ENCODE measurements at regions not wholly inside any gene's neighbourhood (a gene's known extent, or its start where the extent isn't known, plus 50 kb on each side); places are given as distances from the start of the nearest gene placed in this dataset.

DNA sequence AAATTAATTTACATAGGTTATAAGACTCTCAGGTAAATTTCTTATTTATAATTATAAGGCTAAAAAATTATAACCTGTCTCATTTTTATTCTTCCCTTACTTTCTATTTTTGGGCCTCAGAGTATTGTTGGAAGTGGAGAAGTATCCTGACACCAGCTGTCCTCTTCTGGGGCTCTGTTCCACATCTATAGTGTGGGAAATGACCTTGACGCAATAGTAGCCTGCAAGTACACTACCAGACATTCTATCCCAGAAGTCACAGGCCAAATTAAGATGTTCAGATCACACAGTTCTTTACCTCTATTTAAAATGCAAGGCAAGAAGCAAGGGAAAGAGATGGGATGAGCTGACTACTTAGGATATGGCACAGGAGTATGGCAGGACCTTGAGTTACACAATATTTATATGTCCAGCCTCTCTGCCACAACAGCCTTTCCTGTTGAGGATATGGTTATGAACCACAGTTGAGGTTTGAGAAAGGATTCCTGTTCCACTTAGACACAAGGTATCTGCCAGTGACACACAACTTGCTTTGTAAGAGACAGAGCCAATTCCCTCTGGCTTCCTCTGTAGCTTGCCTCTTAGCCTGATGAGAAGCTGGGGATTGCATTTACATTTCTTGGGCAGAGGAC lies 158.0 kb upstream of the IL12A start:
- DNase-seq, result no peak

GRCh38 chr3:159831466-159831865 lies 157.2 kb upstream of the IL12A start:
- no peak for DNase-seq

GRCh38 chr3:159832024-159832423 lies 156.6 kb upstream of the IL12A start:
- no peak for DNase-seq

DNA sequence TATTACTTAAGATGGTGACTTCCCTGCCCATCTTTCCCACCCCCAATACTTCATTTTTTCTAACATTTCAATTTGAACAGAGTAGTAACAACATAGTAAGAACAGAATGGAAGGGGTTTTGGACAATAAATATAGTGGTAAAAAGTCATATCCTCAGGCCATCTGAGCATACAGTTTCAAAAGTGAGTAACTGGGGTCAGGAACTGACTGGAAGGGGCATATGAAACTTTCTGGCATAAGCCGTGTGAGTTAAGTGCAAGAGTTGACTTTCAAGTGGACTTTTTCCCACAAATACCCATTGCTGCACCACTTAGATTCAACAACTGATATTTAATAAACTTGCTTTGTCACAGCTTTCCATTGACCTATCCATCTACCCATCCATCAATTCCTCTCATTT lies 153.5 kb upstream of the IL12A start:
- no peak for DNase-seq

GRCh38 chr3:159837725-159838124 lies 150.9 kb upstream of the IL12A start:
- DNase-seq, result no peak

DNA sequence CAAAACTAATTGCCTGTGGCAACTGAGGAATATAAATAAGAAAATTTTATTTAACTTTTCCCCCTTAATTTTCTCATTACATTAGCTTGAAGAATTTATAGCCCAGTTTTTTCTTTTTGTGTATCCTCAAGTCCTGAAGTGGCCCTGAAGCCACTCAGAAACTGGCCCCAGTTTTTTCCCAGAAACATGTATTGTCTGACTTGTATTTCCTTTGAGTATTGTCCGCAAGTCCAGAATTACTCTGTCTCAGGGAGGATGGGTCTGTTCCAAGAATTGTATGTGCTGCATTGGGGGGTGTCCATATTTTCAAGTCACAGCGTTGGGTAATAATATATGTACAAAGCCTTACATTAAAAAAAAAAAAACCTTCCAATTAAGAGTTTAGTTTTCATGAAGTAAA lies 149.7 kb upstream of the IL12A start:
- DNase-seq, result no peak

GRCh38 chr3:159839561-159840379 lies 148.9 kb upstream of the IL12A start, which contains the start of gene SCHIP1:
TSS of gene SCHIP1 (plus strand) at chr3:159839861.
- DNase-seq, result peak; percentile 94

DNA sequence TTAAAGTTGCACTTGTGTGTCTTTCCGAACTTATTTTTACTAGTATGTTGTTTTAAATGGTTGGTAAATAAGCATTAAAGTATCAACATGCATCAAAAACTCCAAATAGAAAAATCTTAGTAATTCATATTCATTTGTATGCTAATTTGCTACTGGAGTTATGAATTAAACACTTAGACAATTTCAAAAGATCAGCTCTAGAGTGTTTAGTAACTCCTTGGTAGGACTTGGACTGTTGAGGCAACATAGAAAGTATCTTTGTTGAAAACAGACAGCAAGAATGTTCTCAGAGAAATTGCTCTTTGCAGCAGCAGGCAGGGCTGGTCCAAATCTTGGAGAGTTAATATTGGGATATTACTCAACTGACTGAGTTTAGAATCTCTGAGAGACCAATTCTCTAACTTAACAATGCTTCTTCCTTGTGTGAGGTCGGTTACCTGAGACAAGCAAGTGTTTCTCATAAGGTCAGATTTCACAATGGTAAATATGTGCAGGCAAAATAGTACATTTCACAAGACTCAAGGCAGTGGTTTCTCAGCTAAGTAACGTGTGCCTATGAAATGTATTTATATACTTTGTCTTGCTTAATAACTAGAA lies 147.8 kb upstream of the IL12A start:
- DNase-seq, result no peak

DNA sequence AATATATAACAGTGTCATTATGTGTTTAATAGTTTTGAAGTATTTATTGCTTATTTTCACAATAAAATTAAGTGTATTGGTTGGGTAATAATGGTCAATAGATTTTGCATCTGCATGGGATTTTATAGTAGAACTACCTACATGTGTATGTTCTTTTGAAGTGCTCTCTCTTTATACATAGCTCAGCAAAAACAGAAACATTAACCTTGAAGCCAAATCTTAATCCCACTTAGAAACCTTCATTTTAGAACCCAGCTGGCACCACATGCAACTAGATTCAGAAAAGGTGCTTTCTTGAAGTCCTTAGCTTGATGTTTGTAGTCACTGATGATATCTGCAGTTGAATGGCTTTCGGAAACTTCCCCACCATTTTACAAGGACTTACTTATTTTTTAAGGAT lies 146.9 kb upstream of the IL12A start:
- DNase-seq, result no peak

DNA sequence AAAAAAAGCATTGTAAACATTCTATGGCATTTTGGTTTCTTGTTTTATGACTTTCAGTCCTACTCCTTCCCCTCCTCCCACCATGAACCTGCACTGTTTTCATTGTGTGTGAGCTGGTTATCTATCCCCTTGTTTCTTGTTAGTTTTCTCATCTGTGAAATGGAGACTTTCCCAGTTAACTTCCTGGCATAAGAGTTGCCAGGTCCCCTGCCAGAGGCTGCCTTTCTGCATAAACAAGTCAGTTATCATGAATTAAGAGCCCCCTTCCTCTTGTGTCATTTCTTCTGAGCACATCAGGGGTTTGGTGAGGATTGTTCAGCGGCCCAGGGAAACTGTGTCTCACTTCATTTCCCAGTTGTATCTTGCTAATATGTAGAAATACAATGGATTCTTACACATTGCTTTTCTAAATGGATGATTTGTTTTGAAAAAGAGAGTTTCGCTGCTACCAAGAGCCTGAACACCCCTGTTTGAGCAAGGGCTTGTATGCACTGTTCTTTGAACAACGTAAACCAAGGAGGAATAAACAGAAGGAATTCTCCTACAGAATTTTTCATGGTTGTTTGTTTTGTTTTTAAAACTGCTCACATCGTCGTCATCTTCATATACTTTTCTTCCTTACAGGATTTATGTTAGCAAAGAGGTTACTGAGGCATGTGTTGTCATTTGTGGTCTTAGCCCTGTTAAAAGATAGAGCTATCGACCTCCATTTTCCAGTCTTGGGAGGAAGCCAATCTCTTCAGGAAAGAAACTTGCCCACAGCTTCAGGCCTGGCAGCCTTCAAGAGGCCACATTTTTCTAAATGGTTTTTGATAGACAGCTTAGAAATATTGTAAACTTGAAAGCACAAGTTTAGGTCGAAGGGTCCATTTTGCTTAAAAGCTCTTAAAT lies 144.6 kb upstream of the IL12A start:
- DNase-seq, result no peak

DNA sequence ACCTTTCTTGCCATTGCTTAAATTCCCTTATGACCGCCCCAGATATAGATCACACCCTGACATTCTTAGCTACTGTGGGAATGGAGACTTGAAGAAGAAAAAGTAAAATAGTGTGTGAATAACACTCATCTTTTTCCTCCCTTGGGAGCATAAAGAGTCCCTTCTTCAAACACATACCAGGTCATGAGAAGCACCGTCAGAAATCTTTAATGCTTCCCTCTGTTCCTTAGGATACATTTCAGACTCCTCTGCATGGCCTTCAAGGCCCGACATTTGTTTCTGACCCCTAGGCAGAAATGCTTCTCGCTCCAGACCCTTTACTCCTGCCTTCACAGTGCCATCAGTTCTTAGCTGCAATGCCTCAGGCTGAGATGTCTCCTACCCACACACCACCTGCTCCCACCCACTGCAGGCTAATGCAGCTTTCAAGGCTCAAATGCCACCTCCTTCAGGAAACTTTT lies 143.8 kb upstream of the IL12A start:
- no peak for DNase-seq

DNA sequence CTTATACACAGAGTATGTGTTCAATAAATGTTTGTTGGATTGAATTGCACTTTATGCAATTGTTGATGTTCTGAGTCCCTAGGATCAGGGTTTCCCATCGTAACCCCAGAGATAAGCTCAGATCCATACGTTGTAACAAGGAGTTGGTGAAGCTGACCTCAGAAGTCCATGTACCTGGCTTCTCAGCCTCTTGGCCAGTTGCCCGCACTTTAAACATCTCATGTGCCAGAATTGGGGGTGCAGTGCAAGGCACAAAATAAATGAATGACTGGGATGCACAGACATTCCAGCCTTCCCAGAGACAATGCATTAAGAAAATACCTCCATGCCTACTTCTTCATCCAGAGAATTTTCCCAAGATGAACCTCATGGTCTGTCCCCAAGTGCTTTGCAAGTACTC lies 142.9 kb upstream of the IL12A start:
- no peak for DNase-seq

DNA sequence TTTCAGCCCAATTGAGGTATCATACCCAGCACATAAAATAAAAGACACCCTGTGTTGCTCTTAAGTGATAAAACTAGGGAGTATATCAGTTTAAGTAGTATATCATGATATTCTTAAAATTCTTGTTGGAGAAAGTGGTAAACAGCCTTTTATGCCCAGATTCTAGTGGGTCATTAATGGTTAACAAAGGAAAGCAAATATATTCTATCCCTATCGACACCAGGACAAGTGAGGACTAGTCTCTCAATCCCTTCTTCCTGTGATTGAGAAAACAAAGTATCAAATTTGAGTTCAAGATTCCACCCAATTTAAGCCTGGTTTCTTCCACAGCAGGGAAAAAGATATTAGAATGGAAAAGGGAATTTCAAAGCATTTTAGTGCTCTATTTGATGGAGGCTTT lies 142.4 kb upstream of the IL12A start:
- DNase-seq, result no peak

GRCh38 chr3:159848348-159849118 lies 140.1 kb upstream of the IL12A start:
- DNase-seq, result peak; percentile 31

DNA sequence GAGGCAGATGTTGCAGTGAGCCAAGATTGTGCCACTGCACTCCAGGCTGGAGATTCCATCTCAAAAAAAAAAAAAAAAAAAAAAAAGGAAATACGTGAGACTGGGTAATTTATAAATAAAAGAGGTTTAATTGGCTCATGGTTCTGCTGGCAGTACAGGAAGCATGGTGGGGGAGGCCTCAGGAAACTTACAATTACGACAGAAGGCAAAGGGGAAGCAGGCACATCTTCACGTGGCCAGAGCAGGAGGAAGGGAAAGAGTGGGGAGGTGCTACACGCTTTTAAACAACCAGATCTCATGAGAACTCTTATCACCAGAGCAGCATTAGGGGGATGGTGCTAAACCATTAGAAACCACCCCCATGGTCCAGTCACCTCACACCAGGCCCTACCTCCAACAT lies 138.2 kb upstream of the IL12A start:
- no peak for DNase-seq

- no peak for DNase-seq
These were observed 136.4 kb upstream of the IL12A start for GRCh38 chr3:159852266-159852665.

DNA sequence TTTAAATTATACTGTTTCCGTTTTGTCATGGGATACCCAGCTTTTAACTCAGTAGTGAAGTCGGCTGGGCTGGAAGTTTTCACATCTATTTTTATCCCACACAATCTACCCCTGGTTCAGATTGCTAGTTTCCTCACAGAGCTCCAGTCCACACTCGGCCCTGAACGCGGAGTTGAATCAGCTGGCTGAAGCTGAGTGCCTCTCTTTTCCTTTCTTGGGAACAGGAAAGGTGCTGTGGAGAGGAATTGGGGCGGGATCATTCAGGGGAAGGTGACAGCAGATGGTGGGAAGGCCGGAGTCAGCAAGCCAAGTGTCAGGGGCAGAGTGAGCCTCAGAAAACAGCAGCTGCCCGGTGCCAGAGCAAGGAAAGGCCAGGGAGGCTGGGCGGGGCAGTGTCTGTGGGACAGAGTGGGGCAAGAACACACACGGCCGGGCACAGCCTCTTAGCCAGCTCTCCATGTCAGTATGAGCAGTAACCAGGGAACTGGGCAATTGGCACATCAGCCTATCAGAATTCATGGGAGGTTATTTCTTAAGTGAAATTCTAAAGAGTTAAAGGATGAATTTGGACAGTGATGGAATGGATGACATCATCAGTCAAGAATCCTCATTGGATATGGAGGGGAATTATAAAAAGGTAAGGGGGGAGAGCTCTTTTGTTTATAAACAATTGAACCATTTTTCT lies 135.7 kb upstream of the IL12A start:
- DNase-seq, result peak; percentile 81

DNA sequence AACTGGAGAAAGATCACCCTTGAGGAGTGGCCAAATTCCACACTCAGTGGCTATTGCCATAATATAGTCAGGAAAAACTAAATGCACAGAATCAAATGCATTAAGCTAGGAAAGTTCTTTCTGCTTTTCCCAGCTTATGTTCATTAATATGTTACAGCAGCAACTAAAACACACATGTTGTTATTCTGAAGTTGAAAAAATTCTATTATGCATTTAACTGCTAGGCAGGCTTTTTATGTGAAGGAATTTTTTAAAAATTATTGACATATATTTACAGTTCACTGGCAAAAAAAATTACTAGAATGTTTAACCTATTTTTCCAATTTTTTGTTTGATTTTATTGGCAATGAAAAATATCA lies 135.2 kb upstream of the IL12A start:
- no peak for DNase-seq

DNA sequence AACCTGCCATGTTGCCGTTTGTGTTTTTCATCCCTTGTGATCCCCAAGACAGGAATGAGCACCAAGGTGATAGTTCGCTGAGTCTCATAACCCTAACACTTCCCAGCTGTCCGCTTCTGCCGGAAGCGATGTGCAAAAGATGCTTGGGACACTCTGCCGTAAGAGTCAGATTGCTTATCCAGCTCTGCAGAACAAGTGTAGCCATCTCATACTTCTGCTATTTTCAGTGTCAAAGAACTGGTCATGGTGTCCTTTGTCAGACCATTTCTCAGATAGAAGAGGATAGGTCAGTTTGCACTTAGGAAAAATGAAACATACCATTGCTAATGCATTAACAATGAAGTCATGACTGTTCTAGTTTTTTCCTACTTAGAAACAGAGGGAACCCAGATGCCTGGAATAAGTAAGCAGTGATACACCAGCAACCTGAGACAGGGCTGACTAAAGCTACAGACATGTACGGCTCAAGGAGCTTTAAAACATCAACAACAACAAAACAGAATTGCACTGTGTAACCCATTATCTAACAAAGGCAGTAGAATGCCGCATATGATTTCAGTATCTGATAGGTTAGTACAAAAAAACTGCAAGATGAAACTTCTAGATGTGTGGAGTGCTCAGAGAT lies 134.0 kb upstream of the IL12A start:
- DNase-seq, result no peak

DNA sequence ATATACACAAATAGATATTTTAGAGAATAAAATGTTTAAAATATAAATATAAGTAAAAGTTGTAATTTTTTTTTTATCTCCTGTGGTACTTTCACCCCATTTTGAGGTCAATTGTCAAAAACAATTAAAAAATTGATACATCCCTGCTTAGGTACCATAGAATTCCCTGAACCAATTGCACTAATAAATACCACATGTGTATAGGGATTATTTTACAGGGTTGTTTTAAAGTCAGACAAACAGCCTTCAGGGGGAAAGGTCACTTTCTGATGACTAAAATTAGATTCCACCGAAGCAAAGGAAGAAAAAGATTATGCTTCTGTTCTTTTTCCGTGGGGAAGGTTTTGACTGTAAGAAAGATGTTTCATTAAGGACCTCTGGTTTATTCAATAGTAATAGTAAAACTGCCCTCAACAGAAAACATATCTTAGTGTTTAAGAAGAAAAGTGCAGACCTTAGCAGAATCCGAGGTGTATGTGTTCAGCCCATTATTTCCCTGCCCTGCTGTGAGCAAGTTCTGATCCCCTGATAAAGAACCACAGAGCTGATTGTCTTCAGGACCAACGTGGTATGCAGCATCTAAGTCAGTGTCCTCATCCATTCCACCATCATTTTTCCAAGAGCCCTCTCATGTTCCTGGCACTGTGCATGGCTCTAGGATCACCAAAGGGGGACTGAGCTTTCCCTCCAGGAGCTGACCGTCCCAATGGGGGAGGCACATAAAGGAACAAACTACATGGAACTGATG lies 132.9 kb upstream of the IL12A start:
- DNase-seq, result no peak
